ENCODE measurements at regions not wholly inside any gene's neighbourhood (a gene's known extent, or its start where the extent isn't known, plus 50 kb on each side); places are given as distances from the start of the nearest gene placed in this dataset.
A peak's percentile ranks its signal among the peaks of the same experiment; 100 is the strongest.

GRCh38 chr6:119986934-119987549, 637.5 kb upstream of the MAN1A1 start:
- Histone ChIP-seq H3K36me3 (ENCODE audit: control insufficient read depth, insufficient read depth, low read length) (no peaks in the 10 kb centered on the region), H3K4me3 (ENCODE audit: low read depth, low read length) (no peak overlapping the region), H3K27me3 (ENCODE audit: control insufficient read depth, insufficient read depth, low read length) (no peaks in the 10 kb centered on the region)
- CTCF ChIA-PET, result interaction anchor here (0.9 kb wide), 1 partner anchor 8 kb away, joined by 3 read pairs; no protein-coding TSS in a partner anchor
- no peak for DNase-seq (ENCODE audit: low read depth)
- no peak for TF ChIP-seq CTCF (IDR thresholded peaks at IDR 0.05; ENCODE audit: insufficient read depth, low read depth, low read length)
- POLR2A ChIA-PET, result no interaction called here

GRCh38 chr6:119985952-119986736, 636.6 kb upstream of the MAN1A1 start:
- no peak overlapping the region for H3K4me3 ChIP-seq (ENCODE audit: low read depth, low read length)
- H3K36me3 ChIP-seq (ENCODE audit: control insufficient read depth, insufficient read depth, low read length), result no peaks in the 10 kb centered on the region
- H3K27me3 ChIP-seq (ENCODE audit: control insufficient read depth, insufficient read depth, low read length), result no peaks in the 10 kb centered on the region
- no peak for DNase-seq (ENCODE audit: low read depth)
- no peak for TF ChIP-seq CTCF (IDR thresholded peaks at IDR 0.05; ENCODE audit: insufficient read depth, low read depth, low read length)
- ChIA-PET CTCF (no interaction called here), POLR2A (no interaction called here)

- TF ChIP-seq CTCF (IDR thresholded peaks at IDR 0.05; ENCODE audit: insufficient read depth, low read depth, low read length), result no peak
- DNase-seq (ENCODE audit: low read depth), result no peak
- CTCF ChIA-PET, result no interaction called here
- POLR2A ChIA-PET, result no interaction called here
- Histone ChIP-seq H3K4me3 (ENCODE audit: low read depth, low read length) (no peak overlapping the region), H3K36me3 (ENCODE audit: control insufficient read depth, insufficient read depth, low read length) (no peaks in the 10 kb centered on the region), H3K27me3 (ENCODE audit: control insufficient read depth, insufficient read depth, low read length) (no peaks in the 10 kb centered on the region)
Observed at GRCh38 chr6:119980802-119981201, 631.2 kb upstream of the MAN1A1 start.

GRCh38 chr6:119979862-119980261, 630.3 kb upstream of the MAN1A1 start:
- DNase-seq (ENCODE audit: low read depth), result no peak
- ChIA-PET POLR2A (no interaction called here), CTCF (no interaction called here)
- Histone ChIP-seq H3K4me3 (ENCODE audit: low read depth, low read length) (no peak overlapping the region), H3K27me3 (ENCODE audit: control insufficient read depth, insufficient read depth, low read length) (no peaks in the 10 kb centered on the region), H3K36me3 (ENCODE audit: control insufficient read depth, insufficient read depth, low read length) (no peaks in the 10 kb centered on the region)
- no peak for TF ChIP-seq CTCF (IDR thresholded peaks at IDR 0.05; ENCODE audit: insufficient read depth, low read depth, low read length)

GRCh38 chr6:119978274-119978889, 628.8 kb upstream of the MAN1A1 start:
- ChIA-PET POLR2A (no interaction called here), CTCF (interaction anchor here (1.2 kb wide), 1 partner anchor 9 kb away, joined by 3 read pairs; no protein-coding TSS in a partner anchor)
- DNase-seq (ENCODE audit: low read depth), result no peak
- no peaks in the 10 kb centered on the region for H3K27me3 ChIP-seq (ENCODE audit: control insufficient read depth, insufficient read depth, low read length)
- H3K4me3 ChIP-seq (ENCODE audit: low read depth, low read length), result no peak overlapping the region
- no peaks in the 10 kb centered on the region for H3K36me3 ChIP-seq (ENCODE audit: control insufficient read depth, insufficient read depth, low read length)
- peak; percentile 45 for TF ChIP-seq CTCF (IDR thresholded peaks at IDR 0.05; ENCODE audit: insufficient read depth, low read depth, low read length)
